T1000 (cell line): ENCODE measurements at regions not wholly inside any gene's neighbourhood (a gene's known extent, or its start where the extent isn't known, plus 50 kb on each side); places are given as distances from the start of the nearest gene placed in this dataset.

Experiments used
- DNase-seq: peaks from one replicate; lab custom pipeline; 2025; ENCODE audit warnings: mixed read lengths; lab: John Stamatoyannopoulos, UW

- DNase-seq = no peak
Observed at GRCh38 chr2:145207884-145208283, 688.0 kb upstream of the ZEB2 start.

- DNase-seq = no peak
Observed at GRCh38 chr2:145206496-145207281, 686.8 kb upstream of the ZEB2 start.

- no peak for DNase-seq
Observed at GRCh38 chr2:145203891-145204290, 684.0 kb upstream of the ZEB2 start.

- DNase-seq = no peak
Observed at GRCh38 chr2:145199827-145200706, 680.1 kb upstream of the ZEB2 start.

- DNase-seq = no peak
Observed at GRCh38 chr2:145199042-145199441, 679.1 kb upstream of the ZEB2 start.

GRCh38 chr2:145198555-145198954 is 678.6 kb upstream of the ZEB2 start:
- no peak for DNase-seq

- no peak for DNase-seq
Observed at GRCh38 chr2:145197944-145198343, 678.0 kb upstream of the ZEB2 start.

GRCh38 chr2:145194673-145195072 is 674.8 kb upstream of the ZEB2 start:
- no peak for DNase-seq

GRCh38 chr2:145190031-145190703 is 670.2 kb upstream of the ZEB2 start:
- DNase-seq = no peak

GRCh38 chr2:145186303-145186702 is 666.4 kb upstream of the ZEB2 start:
- no peak for DNase-seq

GRCh38 chr2:145185696-145186095 is 665.8 kb upstream of the ZEB2 start:
- DNase-seq = no peak

GRCh38 chr2:145184741-145185651 is 665.1 kb upstream of the ZEB2 start:
- no peak for DNase-seq

GRCh38 chr2:145169285-145169684 is 649.4 kb upstream of the ZEB2 start:
- DNase-seq = no peak

- no peak for DNase-seq
Observed at GRCh38 chr2:145168091-145168490, 648.2 kb upstream of the ZEB2 start.

GRCh38 chr2:145166731-145167302 is 646.9 kb upstream of the ZEB2 start:
- DNase-seq = no peak

- DNase-seq = no peak
Observed at GRCh38 chr2:145161656-145162055, 641.7 kb upstream of the ZEB2 start.

- no peak for DNase-seq
Observed at GRCh38 chr2:145160855-145161254, 640.9 kb upstream of the ZEB2 start.

- DNase-seq = no peak
Observed at GRCh38 chr2:145159676-145160075, 639.8 kb upstream of the ZEB2 start.

- DNase-seq = no peak
Observed at GRCh38 chr2:145157741-145158591, 638.0 kb upstream of the ZEB2 start.

- no peak for DNase-seq
Observed at GRCh38 chr2:145157036-145157675, 637.2 kb upstream of the ZEB2 start.
